Superior temporal gyrus (tissue), 1 donor: ENCODE measurements at regions not wholly inside any gene's neighbourhood (a gene's known extent, or its start where the extent isn't known, plus 50 kb on each side); places are given as distances from the start of the nearest gene placed in this dataset.
A peak's percentile ranks its signal among the peaks of the same experiment; 100 is the strongest.
"Not testable (repeated sequence)": the region's sequence is repeated elsewhere in the genome, so short reads cannot be mapped to it uniquely, and the experiment has no call there.

Experiments
- DNase-seq: peaks from one replicate; pipeline ENCODE4 v3.0.0-alpha.2; 2016; ENCODE audit errors: extremely low spot score

DNA sequence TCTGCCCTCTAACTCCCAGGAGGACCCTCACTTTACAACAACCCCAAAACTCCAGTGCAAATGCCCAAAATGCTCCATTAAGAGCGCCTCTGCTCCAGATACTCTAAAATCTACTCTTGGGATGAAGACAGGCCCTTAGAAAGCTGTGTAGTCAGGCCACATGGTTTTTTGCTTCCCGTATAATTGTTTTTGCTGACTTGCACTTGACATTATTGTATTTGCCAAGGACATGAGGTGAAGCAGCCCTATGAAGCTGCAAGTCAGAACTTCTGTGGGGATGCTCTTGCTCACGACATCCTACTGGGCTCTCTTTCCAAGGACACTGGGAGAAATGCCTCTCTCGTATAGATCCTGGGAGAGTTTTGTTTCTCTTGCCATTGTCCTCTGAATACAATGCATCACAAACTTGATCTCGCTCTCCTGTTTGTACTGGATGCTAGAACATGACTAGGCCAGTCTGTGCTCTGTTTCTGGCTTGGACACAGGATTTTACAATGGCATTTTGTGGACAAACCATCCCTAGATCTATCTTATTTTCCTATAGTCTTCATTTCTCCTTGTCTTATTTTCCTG is 177.2 kb upstream of the DTNBP1 start:
- DNase-seq: peak; percentile 52

DNA sequence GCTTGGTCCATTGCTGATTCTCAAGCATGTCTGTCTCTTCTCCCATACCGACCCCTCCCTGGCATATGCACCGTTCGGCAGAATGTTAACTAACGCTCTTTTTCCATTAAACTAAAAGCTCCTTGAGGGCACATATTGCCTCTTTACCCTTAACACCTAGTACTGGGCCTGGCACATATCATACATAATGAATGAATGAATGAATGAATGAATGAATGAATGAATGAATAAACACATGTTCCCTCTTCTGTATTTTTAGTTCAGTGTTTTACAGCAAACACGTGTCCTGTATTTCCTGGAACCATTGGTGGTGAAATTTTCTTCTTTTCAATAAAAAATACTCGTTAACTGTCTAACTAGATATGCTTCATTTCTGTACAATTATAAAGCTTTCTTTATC is 174.4 kb upstream of the DTNBP1 start:
- no peak for DNase-seq

DNA sequence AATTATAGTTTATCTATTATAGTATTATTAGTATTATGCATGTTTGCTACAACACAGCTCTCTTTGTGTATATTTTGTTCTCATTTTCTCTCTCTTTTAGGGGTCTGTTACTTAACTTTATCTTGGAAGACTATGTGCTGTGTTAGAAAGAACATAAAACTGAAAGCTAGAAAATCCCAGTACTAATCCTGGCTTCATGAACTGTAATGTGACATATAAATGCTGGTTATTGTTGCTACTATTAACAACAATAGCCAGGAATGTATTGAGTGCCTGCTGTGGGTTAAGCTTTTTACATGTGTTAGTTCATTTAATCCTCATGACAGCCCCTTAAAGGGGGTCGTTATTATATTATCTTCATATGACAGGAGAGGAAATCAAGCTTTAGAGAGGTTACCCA is 170.0 kb upstream of the DTNBP1 start:
- no peak for DNase-seq

DNA sequence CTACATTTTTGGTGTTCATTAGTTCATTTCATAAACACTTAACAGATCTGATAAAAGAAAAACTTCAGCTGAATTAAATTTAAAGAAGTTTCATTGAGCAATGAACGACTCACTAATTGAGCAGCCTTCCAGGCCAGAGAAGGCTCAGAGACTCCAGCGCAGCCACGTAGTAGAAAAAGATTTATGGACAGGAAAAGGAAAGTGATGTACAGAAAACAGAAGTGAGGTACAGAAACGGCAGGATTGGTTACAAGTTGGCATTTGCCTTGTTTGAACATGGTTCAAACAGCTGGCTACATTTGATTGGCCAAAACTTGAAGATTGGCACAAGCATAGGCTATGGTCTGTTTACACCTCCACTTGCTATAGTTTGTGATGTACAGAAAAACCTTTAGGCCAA is 166.3 kb upstream of the DTNBP1 start:
- DNase-seq: no peak

DNA sequence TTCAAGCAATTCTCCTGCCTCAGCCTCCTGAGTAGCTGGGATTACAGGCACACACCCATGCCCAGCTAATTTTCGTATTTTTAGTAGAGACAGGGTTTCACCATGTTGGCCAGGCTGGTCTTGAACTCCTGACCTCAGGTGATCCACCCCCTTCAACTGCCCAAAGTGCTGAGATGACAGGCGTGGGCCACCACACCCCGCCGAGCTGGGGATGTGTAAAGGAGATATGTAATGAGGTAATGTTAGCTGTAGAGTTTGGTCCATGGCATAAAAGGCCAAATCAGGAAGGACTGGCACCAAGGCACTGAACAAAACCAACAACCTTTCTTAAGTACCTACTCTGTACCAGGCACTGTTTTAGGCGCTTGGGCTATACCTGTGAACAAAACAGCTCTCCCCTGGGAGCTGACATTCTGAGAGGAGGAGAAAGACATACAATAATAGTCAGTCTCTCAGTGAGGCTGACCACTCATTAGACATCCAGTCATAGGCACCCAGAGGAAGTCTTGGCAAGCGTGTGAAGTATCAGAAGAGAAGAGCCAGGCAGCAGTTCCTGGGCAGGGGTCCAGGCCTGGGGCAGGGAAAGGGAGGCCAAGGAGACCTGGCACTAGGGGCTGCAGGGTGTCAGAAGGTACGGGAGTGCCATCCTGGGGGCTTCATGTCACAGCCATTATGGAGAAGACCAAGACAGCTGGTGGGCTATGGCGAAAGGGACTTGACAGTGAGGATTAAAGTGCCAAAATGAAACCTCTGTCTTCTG is 164.8 kb upstream of the DTNBP1 start:
- no peak for DNase-seq

DNA sequence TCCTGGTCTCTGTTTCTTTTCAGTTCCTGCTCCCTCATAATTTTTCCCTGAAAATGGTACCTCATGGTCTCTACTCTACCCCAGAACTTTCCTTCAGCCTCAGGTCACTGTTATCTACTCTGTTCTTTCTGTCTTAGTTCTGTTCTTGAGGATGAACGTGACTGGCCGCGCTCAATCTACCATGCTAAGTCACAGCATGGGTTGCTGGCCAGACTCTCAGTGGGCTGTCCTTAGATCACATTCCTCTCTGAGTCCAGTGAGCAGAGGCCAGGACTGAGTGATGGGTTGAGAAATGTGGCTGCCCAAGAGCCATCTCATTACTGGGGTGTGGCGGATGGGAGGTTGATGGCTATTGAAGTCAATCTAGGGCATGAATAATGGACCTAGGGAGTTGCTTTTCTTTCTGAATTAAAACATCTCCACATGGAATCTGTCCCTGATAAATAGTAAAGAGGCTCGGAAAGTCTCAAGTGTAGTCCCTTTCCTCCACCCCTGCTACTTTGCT is 164.0 kb upstream of the DTNBP1 start:
- no peak for DNase-seq

DNA sequence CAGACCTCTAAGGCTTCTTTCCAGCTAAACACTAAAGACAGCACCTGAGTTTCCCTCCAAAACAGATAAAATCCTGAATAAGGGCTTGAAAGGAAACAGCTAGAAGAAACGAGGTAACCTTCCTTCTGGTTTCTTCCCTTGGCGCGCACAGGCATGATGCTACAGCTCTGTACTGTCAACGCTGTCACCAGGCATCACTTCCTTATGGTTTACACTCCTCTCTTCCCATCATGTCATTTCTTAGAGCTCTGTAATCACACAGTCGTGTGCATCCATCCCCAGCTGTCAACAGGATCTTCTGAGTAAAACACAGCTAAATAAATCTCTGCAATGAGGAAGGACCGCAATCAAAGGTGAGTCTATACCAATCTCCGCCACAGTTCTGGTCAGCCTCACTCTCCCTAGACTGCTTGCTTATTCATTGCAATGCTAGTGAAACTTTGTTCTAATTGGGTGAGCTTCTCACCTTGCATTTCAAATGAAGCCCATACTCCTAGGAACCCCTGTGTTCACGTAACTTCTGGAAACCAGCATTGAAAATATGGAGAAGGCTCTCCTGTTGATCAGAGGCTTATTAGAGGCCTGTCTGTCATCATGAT is 162.6 kb upstream of the DTNBP1 start:
- no peak for DNase-seq

DNA sequence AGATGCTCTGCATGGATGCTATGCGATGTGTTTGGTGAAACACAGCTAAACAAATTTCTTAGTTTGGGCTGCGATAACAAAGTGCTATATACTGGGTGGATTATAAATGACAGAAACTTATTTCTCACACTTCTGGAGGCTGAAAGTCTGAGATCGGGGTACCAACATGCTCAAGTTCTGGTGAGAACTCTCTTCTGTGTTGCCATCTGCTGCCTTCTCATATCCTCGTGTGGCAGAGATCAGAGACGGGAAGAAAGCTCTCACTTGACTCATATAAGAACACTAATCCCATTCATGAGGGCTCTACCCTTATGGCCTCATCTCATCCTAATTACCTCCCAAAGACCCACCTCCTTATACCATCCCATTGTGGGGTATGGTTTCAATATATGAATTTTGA is 162.0 kb upstream of the DTNBP1 start:
- DNase-seq: no peak

DNA sequence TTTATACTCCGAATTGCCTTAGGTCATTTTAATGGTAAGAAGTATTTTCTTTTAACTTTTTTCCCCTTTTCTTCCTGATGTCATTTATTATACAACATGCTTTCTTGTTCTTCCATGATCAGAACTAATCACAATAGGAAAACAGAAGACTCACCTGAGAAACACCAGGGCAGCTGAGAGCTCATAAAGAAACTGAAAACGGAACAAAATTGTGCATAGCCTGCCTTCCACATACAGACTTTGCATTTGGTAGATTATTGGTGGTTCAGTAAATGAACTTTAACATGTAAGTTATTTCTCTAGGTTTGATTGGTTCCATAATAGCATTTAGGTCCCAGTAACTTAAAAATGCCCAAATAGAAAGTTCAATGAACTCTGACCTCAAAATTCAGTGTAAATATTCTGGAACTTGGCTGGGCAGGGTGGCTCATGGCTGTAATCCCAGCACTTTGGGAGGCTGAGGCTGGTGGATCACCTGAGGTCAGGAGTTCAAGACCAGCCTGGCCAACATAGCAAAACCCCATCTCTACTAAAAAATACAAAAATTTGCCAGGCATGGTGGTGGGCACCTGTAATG is 161.1 kb upstream of the DTNBP1 start:
- DNase-seq: no peak

DNA sequence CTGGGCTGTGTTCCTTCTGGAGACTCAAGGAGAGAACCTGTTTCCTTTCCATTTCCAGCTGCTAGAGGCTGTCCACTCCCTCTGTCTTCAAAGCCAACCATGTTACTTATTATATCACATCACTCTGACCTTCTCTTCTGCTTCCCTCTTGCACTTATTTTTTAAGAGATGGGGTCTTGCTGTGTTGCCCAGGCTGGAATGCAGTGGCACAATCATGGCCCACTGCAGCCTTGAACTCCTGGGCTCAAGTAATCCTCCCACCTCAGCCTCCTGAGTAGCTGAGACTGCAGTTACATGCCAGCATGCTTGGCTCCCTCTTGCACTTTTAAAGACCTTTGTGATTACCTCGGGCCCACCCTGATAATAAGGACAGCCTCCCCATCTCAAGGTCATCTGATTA is 160.0 kb upstream of the DTNBP1 start:
- no peak for DNase-seq

DNA sequence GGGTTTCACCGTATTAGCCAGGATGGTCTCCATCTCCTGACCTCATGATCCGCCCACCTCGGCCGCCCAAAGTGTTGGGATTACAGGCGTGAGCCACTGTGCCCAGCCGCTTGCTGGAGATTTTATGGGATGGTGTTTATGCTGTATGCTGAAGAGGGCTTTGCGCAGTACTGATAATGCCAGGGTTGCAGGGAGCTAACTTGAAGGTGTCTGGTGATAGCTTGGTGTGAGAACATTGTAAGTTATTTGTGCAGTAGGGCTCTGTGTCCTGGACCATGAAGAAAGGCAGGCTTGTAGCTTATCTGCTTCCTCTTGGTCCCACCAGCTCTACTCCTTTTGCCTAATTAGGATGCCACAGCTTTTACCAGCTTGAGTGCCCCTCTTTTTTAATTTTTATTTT is 157.0 kb upstream of the DTNBP1 start:
- no peak for DNase-seq

DNA sequence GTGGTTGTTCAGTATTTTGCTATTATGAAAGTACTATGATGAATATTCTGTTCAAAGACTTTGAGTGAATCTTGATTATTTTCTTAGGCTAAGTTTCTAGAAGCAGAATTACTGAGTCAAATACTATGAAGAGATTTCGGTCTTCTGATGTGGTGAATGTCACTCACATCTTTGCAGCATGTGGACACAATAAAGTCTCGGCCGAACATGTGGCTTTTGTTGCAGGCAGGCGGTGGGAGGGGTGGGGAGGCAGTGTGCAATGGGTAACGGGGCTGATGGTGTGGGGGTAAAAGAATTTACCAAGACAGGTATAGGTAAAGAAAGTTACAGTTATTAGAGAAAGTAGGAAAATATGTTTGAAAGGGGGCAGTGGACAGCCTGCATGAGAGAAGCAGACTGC is 156.4 kb upstream of the DTNBP1 start:
- DNase-seq: no peak

DNA sequence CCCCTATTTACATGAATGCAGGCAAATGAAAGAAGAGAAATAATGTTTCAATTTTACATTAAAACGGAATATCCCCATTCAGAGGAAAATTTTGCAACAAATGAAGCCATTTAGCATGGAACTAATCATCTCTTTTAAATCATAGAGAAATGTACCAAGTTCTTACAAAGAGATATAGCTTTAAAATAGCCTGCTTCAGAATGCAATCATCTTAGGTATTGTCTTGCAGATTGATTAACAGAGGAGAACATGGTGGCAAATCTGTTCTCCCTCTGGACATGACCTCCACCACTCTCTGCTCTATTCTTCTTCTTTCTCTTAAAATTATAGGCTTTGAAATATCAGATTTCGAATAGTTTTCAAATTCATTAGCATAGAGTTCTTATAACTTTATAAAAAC is 155.7 kb upstream of the DTNBP1 start:
- no peak for DNase-seq

DNA sequence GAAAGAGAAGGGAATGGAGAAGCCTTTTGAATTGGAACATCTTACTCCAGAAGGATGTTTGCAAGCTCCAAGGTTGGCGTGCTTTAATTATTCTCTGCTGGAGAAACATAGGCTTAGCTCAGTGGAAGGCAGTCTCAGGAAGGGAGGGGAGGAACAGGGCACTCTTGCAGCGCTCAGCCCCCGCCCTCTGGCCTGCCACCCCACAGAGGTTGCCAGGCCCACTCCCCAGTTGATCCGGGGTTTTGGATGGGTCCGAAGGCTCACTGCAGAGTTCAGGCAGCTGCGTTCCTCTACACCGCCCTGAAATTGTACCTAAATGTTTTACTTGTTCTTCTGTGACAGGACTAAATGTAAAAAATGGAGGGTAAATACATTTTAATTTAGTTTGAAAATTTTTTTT is 155.2 kb upstream of the DTNBP1 start:
- DNase-seq: no peak

DNA sequence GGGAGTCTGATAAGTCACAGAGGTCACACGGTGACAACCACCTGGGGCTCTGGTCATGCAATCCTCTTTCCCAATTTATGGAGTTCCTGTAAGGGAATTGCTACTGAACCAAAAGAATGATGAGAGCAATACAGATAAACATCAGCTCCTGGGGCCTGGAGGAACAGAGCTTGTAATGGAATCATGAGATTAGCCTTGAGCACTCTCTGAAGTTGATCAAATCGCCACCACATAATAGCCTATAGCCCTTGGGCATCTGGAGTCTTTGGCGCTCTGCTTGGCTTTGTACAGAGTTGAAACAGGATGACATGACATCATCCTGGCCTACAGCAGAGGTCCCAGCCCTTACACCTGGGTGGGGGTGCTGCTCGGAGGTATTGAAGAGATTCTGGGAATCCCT is 154.3 kb upstream of the DTNBP1 start:
- DNase-seq: no peak

DNA sequence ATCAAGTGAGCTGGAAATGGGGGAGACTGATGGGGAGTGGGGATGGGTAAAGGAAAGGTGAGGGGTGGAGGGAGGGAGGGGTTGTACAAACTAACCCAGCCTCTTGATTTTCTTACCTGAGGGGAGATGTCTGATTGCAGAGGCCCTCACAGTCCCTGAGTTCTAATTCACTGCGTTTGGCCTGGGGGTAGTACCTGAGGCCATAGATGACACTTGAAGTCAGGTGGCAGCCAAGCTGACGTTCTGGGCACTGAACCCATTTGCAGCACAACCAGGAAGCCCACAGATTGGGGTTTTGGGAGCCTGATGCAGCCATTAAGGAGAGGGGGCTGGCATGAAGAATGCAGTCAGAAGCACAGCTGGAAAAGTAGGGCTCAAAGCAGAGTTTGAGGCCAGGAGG is 153.8 kb upstream of the DTNBP1 start:
- DNase-seq: no peak

DNA sequence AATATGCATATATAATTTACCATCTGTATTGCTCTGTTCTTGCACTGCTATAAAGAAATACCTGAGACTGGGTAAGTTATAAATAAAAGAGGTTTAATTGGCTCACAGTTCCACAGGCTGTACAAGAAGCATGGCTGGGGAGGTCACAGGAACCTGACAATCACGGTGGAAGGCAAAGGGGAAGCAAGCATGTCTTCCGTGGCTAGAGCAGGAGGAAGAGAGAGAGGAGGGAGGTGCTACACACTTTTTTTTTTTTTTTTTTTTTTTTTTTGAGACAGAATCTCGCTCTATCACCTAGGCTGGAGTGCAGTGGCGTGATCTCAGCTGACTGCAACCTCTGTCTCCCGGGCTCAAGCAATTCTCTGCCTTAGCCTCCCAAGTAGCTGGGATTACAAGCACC is 150.9 kb upstream of the DTNBP1 start:
- DNase-seq: not testable (repeated sequence)

DNA sequence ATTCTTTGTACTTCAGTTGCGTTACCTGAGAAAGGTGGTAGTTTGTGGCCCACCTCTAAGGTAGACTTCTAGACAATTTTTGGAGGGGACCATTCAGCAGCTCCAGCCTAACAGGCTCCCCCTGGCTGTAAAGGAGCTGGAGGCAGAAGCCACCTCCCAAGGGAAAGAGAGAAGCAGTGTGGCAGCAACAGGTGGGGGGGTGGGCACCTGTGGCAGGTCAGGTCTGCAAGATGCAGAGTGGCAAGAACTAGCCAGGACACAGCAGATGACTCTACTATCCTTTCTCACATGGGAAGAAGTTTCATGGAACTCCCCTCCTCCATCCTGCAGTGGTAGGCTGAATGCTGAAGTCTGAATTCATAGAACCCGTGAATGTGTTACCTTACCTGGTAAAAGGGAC is 148.3 kb upstream of the DTNBP1 start:
- no peak for DNase-seq

DNA sequence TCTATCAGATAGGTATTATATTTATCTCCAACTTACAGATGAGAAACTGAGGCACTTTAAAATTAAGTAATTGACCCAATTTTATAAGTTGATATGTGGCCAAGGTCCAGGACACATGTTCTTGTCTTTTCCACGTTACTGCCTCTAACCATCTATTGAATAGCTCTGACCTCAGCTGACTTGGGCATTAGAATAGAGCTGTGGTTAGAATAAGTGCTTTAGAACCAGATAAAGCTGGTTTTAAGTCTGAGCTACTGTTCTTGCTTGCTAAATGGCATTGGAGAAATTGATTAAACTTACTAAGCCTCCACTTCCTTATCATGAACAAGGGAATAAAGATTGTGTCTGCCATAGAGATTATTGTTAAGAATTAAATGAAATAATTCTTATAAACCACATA is 147.8 kb upstream of the DTNBP1 start:
- no peak for DNase-seq

DNA sequence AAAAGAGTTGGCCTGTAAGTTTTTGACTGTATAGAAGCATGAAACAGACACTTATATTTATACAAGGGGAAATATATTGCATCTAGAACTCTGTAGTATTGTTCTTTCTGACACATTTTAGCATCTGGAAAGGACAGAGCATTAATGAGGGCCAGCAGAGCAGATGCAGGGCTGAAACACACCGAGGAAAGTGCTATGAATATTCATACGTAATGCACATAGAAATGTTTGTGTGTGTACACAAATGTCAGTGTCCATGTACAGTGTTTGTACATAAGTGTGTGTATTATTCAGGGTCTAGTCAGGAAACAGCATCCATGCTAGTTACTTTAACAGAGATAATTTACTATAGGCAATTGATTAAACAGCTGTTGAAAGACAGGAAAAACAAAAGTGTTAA is 146.5 kb upstream of the DTNBP1 start:
- DNase-seq: no peak

DNA sequence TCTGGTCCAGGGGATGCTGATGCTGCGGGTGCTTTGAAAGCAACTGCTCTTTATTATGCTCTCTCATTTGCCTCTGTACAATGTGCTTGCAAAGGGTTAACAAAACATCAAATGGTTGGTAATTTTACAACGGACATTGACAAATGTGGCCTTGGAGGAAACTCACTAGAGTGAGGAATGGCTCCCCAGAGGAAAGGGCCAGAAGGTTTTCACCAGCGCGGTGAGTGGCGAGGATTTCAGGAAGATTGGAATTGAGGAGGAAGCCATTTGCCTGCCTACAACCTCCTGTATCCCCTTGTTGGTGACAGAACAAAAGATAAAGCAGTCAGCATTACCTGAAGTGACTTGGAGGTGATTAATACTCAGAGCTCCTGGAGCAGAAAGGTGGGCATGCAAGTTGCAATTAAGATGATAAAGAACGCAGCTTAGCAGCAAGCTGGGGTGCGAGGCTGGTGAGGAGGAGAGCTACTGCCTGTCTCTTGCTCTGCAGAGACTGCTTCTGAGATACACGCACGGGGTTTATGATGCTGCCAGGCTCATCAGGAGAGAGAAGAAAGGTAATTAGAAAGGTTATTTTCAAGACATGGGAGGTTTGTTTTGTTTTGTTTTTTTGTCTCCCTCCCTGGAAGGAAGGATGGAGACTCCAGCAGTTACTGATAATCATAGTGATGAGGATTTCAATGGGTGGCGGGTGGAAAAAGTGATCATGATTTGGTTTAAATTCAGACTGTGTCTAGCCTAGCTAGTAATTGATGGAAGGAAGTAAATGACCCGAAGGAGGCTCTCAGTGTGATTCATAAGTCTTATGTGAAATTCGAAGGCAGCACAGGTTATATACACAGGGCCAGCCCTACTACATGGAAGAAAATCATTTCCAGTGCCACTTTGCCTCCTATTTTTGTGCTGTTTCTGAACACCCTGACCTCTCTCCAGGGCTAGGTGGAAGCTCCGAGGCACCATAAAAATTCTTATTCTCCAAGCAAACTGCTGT is 141.6 kb upstream of the DTNBP1 start:
- no peak for DNase-seq

DNA sequence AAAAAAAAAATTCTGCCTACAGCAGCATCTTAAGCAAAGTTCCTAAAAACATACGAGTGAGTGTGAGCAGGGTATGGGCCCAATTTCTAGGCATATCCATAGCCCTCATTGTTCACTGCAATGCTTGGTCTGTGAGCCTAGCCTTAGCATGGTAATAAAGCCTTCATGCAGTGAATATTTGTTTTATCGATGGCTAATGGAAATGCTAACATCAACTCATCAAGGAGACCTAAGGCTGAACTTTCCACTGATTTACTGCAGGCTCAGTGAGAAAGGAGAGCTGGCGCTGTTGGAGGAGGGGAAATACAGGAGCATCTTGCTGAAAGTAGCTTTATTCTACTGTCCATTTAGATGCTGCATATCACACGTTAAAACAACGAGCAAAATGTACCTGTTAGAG is 139.6 kb upstream of the DTNBP1 start:
- DNase-seq: no peak
